ENCODE measurements at regions not wholly inside any gene's neighbourhood (a gene's known extent, or its start where the extent isn't known, plus 50 kb on each side); places are given as distances from the start of the nearest gene placed in this dataset.
A peak's percentile ranks its signal among the peaks of the same experiment; 100 is the strongest.

- no peaks in the 10 kb centered on the region for H3K36me3 ChIP-seq (ENCODE audit: control insufficient read depth in 2 of 2, extremely low read depth in 1 of 2, insufficient read depth in 2 of 2, low read length in 2 of 2)
- no peaks in the 10 kb centered on the region for H3K79me2 ChIP-seq (ENCODE audit: control insufficient read depth, insufficient read depth, low read length)
- dilution Hi-C loops (cut with MboI; ENCODE audit: extremely low pct_ligation_motif_present, low sequenced_read_pairs) (no loop called here), intact Hi-C loops (cut with micrococcal nuclease) (loop anchor here (5.0 kb wide), 1 partner anchor 92 kb away; the partner anchor contains the start of gene LITAF)
- H3K9me3 ChIP-seq (replicated peaks; ENCODE audit: control insufficient read depth, insufficient read depth, low read length): no peaks in the 10 kb centered on the region
- ChIA-PET CTCF (interaction anchor here (1.1 to 2.2 kb wide), 3 partner anchors 11 to 37 kb away, joined by 4 to 9 read pairs (median 5); no protein-coding TSS in a partner anchor), POLR2A (interaction anchor here (0.7 kb wide), 1 partner anchor 411 kb away, joined by 4 read pairs; no protein-coding TSS in a partner anchor)
- H3K27me3 ChIP-seq (ENCODE audit: control insufficient read depth in 2 of 2, insufficient read depth in 2 of 2, low read length in 2 of 2): no peaks in the 10 kb centered on the region
- TF ChIP-seq POLR2A (IDR thresholded peaks at IDR 0.05; ENCODE audit: low read depth, low read length) (no peak), EZH2 (IDR thresholded peaks at IDR 0.05; ENCODE audit: borderline replicate concordance, low read depth, low read length, severe bottlenecking) (no peak), MAX (IDR thresholded peaks at IDR 0.05; ENCODE audit: insufficient read depth, insufficient read length) (no peak), CTCF (IDR thresholded peaks at IDR 0.05; ENCODE audit: extremely low read depth in 1 of 2, insufficient read depth in 1 of 2, low read depth in 1 of 2, low read length in 2 of 2) (no peak), JUN (IDR thresholded peaks at IDR 0.05; ENCODE audit: borderline replicate concordance, insufficient read depth, insufficient read length, low read depth) (no peak), POLR2AphosphoS5 (IDR thresholded peaks at IDR 0.05; ENCODE audit: insufficient read depth, low read depth, low read length) (no peak), GATA2 (IDR thresholded peaks at IDR 0.05; ENCODE audit: insufficient read depth, insufficient read length, low read depth, low read length) (no peak), FOS (IDR thresholded peaks at IDR 0.05; ENCODE audit: borderline replicate concordance, insufficient read depth, low read length) (no peak)
- peaks cover 35% of the 10 kb centered on the region for H3K4me1 ChIP-seq (ENCODE audit: control insufficient read depth, extremely low read depth, insufficient read depth, low read length)
- H3K4me2 ChIP-seq (ENCODE audit: insufficient read depth, low read length): no peak overlapping the region
- no TSS peak for BruUV-seq (replicated peaks)
- no peaks in the 10 kb centered on the region for H4K20me1 ChIP-seq (replicated peaks; ENCODE audit: control insufficient read depth, extremely low read depth, insufficient read depth, low read length)
- peak overlapping the region; percentile 54 for H3K27ac ChIP-seq (ENCODE audit: insufficient read depth, low read depth, low read length)
- H2AFZ ChIP-seq (ENCODE audit: low read depth, low read length): peak overlapping the region; percentile 81
- peak overlapping the region; percentile 8 for H3K9ac ChIP-seq (replicated peaks; ENCODE audit: extremely low read depth, insufficient read depth, low read length)
- DNase-seq (ENCODE audit: low read depth, low spot score): peak; percentile 48
- H3K4me3 ChIP-seq (replicated peaks in 1 of 3; ENCODE audit: insufficient read depth in 1 of 3, low read depth in 1 of 3, low read length in 3 of 3): no peak overlapping the region
- FAIRE-seq: no peak
- H3K9me1 ChIP-seq (replicated peaks; ENCODE audit: control insufficient read depth, extremely low read depth, insufficient read depth, low read length): no peaks in the 10 kb centered on the region
Measured at GRCh38 chr16:11495066-11495407, 91.7 kb downstream of the LITAF start.
